ENCODE measurements at regions not wholly inside any gene's neighbourhood (a gene's known extent, or its start where the extent isn't known, plus 50 kb on each side); places are given as distances from the start of the nearest gene placed in this dataset.

- no peaks in the 10 kb centered on the region for H3K79me2 ChIP-seq (ENCODE audit: insufficient read depth, low read length)
- no peaks in the 10 kb centered on the region for H3K36me3 ChIP-seq (ENCODE audit: control insufficient read depth in 1 of 2, insufficient read depth in 2 of 2, low read length in 2 of 2)
- no peak overlapping the region for H3K9ac ChIP-seq (ENCODE audit: low read length)
- POLR2A ChIA-PET = no interaction called here
- no peaks in the 10 kb centered on the region for H3K4me1 ChIP-seq (ENCODE audit: control insufficient read depth in 1 of 2, insufficient read depth in 2 of 2, low read length in 2 of 2)
- H3K4me2 ChIP-seq (ENCODE audit: low read length) = no peak overlapping the region
- DNase-seq (ENCODE audit: low read depth, low spot score) = no peak
- no peak for ATAC-seq
- intact Hi-C loops (cut with micrococcal nuclease) = no loop called here
- no peak overlapping the region for H3K27ac ChIP-seq (ENCODE audit: low read depth, low read length)
- H3K9me2 ChIP-seq (ENCODE audit: insufficient read depth) = peaks cover 4% of the 10 kb centered on the region; the same call in 1 of the 2 replicates
- H3K9me3 ChIP-seq (ENCODE audit: control insufficient read depth in 1 of 2, insufficient read depth in 1 of 2, low read depth in 1 of 2, low read length in 2 of 2) = no peaks in the 10 kb centered on the region
- no peak overlapping the region for H3K4me3 ChIP-seq (replicated peaks in 1 of 2; ENCODE audit: low read depth in 1 of 2, low read length in 2 of 2)
- RAD21 ChIA-PET (ENCODE audit: low non-redundant PET in 1 of 2, low total read pairs in 2 of 2, uncharacterized antibody in 2 of 2, unreplicated experiment in 2 of 2) = no interaction called here
- no peaks in the 10 kb centered on the region for H3K27me3 ChIP-seq (ENCODE audit: insufficient read depth, low read length)
- TF ChIP-seq ZNF274 (IDR thresholded peaks at IDR 0.05; ENCODE audit: low read depth, low read length) (no peak), SP1 (IDR thresholded peaks at IDR 0.05; ENCODE audit: low read depth) (no peak), ATF3 (IDR thresholded peaks at IDR 0.05) (no peak), POLR2AphosphoS5 (IDR thresholded peaks at IDR 0.05; ENCODE audit: low read depth, low read length) (no peak), FOSL1 (IDR thresholded peaks at IDR 0.05; ENCODE audit: low read depth) (no peak), EZH2phosphoT487 (IDR thresholded peaks at IDR 0.05; ENCODE audit: borderline replicate concordance) (no peak), MAX (IDR thresholded peaks at IDR 0.05) (no peak)
- BruUV-seq (replicated peaks) = no TSS peak
- CTCF ChIA-PET = no interaction called here
- no peaks in the 10 kb centered on the region for H4K20me1 ChIP-seq (ENCODE audit: insufficient read depth)
- no peak overlapping the region for H2AFZ ChIP-seq (ENCODE audit: low read depth, low read length, poor library complexity, severe bottlenecking)
Observed at GRCh38 chr4:176607807-176608206, 184.9 kb downstream of the VEGFC start.

GRCh38 chr4:176608346-176608745 lies 184.4 kb downstream of the VEGFC start:
- H3K4me2 ChIP-seq (ENCODE audit: low read length) = no peak overlapping the region
- H3K9ac ChIP-seq (ENCODE audit: low read length) = no peak overlapping the region
- no peaks in the 10 kb centered on the region for H3K9me3 ChIP-seq (ENCODE audit: control insufficient read depth in 1 of 2, insufficient read depth in 1 of 2, low read depth in 1 of 2, low read length in 2 of 2)
- no TSS peak for BruUV-seq (replicated peaks)
- no peak overlapping the region for H3K27ac ChIP-seq (ENCODE audit: low read depth, low read length)
- RAD21 ChIA-PET (ENCODE audit: low non-redundant PET in 1 of 2, low total read pairs in 2 of 2, uncharacterized antibody in 2 of 2, unreplicated experiment in 2 of 2) = no interaction called here
- H3K4me1 ChIP-seq (ENCODE audit: control insufficient read depth in 1 of 2, insufficient read depth in 2 of 2, low read length in 2 of 2) = no peaks in the 10 kb centered on the region
- no peaks in the 10 kb centered on the region for H4K20me1 ChIP-seq (ENCODE audit: insufficient read depth)
- no peaks in the 10 kb centered on the region for H3K27me3 ChIP-seq (ENCODE audit: insufficient read depth, low read length)
- CTCF ChIA-PET = no interaction called here
- no peak overlapping the region for H3K4me3 ChIP-seq (replicated peaks in 1 of 2; ENCODE audit: low read depth in 1 of 2, low read length in 2 of 2)
- TF ChIP-seq REST (IDR thresholded peaks at IDR 0.05; ENCODE audit: low read depth) = no peak
- TF ChIP-seq ZBTB33 (IDR thresholded peaks at IDR 0.05; ENCODE audit: extremely low read depth, insufficient replicate concordance, low read length) = no peak
- TF ChIP-seq ELF1 (IDR thresholded peaks at IDR 0.05; ENCODE audit: borderline replicate concordance, low read depth) = no peak
- no peak for TF ChIP-seq EZH2phosphoT487 (IDR thresholded peaks at IDR 0.05; ENCODE audit: borderline replicate concordance)
- TF ChIP-seq EZH2 (IDR thresholded peaks at IDR 0.05) = no peak
- no peak for TF ChIP-seq YY1 (IDR thresholded peaks at IDR 0.05; ENCODE audit: extremely low read depth, insufficient replicate concordance, low read depth, low read length)
- no peak for TF ChIP-seq SP1 (IDR thresholded peaks at IDR 0.05; ENCODE audit: low read depth)
- no peak for TF ChIP-seq CEBPB (IDR thresholded peaks at IDR 0.05; ENCODE audit: low read depth)
- no peak for TF ChIP-seq ZFX (IDR thresholded peaks at IDR 0.05)
- no peak for TF ChIP-seq ATF3 (IDR thresholded peaks at IDR 0.05)
- TF ChIP-seq RAD21 (IDR thresholded peaks at IDR 0.05; ENCODE audit: low read depth) = no peak
- no peak for TF ChIP-seq EGR1 (IDR thresholded peaks at IDR 0.05; ENCODE audit: low read depth)
- POLR2A ChIA-PET = no interaction called here
- H2AFZ ChIP-seq (ENCODE audit: low read depth, low read length, poor library complexity, severe bottlenecking) = no peak overlapping the region
- intact Hi-C loops (cut with micrococcal nuclease) = no loop called here
- no peaks in the 10 kb centered on the region for H3K36me3 ChIP-seq (ENCODE audit: control insufficient read depth in 1 of 2, insufficient read depth in 2 of 2, low read length in 2 of 2)
- H3K79me2 ChIP-seq (ENCODE audit: insufficient read depth, low read length) = no peaks in the 10 kb centered on the region
- H3K9me2 ChIP-seq (ENCODE audit: insufficient read depth) = peaks cover 4% of the 10 kb centered on the region; the same call in 1 of the 2 replicates
- no peak for DNase-seq (ENCODE audit: low read depth, low spot score)
- no peak for ATAC-seq
